HL-60 (cell line): ENCODE measurements at regions not wholly inside any gene's neighbourhood (a gene's known extent, or its start where the extent isn't known, plus 50 kb on each side); places are given as distances from the start of the nearest gene placed in this dataset.

Source experiments
- DNase-seq, 2 experiments: peaks; one replicate each; pipeline ENCODE4 v3.0.0-alpha.2; 2010 to 2020; ENCODE audit warnings: low read depth in 1 of 2, low spot score in 1 of 2
- H3K27ac ChIP-seq: fragments of 250-450 bp; sonication (Bioruptor Pico); replicated peaks from 2 replicates; pipeline ENCODE4 v1.5.1; 2020; ENCODE audit warnings: mild to moderate bottlenecking, moderate library complexity
- H3K27me3 ChIP-seq: fragments of 250-450 bp; sonication (Bioruptor Pico); 2 replicates; pipeline ENCODE4 v1.5.1; 2021; ENCODE audit warnings: mild to moderate bottlenecking, moderate library complexity; ENCODE audit not compliant: insufficient read depth, poor library complexity, severe bottlenecking
- H3K4me3 ChIP-seq: replicated peaks from 2 replicates; pipeline ENCODE4 v1.5.1; 2011; ENCODE audit warnings: mild to moderate bottlenecking, control low read depth, low read length; ENCODE audit not compliant: insufficient read depth
- GABPA ChIP-seq: IDR thresholded peaks from 2 replicates; pipeline ENCODE4 v1.6.1; 2012; ENCODE audit warnings: low read depth
- POLR2AphosphoS5 ChIP-seq: IDR thresholded peaks from 2 replicates; pipeline ENCODE4 v1.6.1; 2012; ENCODE audit warnings: low read depth
- REST ChIP-seq: IDR thresholded peaks from 2 replicates; pipeline ENCODE4 v1.6.1; 2012; ENCODE audit warnings: low read depth; ENCODE audit not compliant: insufficient replicate concordance
- SPI1 ChIP-seq: IDR thresholded peaks from 2 replicates; pipeline ENCODE4 v1.6.1; 2012; ENCODE audit warnings: low read depth, mild to moderate bottlenecking, borderline replicate concordance
- TF ChIP-seq, protein P1 (sequence below): IDR thresholded peaks from one replicate; pipeline ENCODE4 v1.5.1; 2011; ENCODE audit warnings: low read length, control low read depth, inconsistent platforms; ENCODE audit not compliant: insufficient read depth

- DNase-seq = no peak
- no peak for TF ChIP-seq POLR2AphosphoS5
- TF ChIP-seq REST = no peak
- no peak for TF ChIP-seq SPI1
- TF ChIP-seq GABPA = no peak
- TF ChIP-seq, protein P1, sequence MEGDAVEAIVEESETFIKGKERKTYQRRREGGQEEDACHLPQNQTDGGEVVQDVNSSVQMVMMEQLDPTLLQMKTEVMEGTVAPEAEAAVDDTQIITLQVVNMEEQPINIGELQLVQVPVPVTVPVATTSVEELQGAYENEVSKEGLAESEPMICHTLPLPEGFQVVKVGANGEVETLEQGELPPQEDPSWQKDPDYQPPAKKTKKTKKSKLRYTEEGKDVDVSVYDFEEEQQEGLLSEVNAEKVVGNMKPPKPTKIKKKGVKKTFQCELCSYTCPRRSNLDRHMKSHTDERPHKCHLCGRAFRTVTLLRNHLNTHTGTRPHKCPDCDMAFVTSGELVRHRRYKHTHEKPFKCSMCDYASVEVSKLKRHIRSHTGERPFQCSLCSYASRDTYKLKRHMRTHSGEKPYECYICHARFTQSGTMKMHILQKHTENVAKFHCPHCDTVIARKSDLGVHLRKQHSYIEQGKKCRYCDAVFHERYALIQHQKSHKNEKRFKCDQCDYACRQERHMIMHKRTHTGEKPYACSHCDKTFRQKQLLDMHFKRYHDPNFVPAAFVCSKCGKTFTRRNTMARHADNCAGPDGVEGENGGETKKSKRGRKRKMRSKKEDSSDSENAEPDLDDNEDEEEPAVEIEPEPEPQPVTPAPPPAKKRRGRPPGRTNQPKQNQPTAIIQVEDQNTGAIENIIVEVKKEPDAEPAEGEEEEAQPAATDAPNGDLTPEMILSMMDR = no peak
These were observed 287.3 kb upstream of the NCKAP5 start for GRCh38 chr2:133855526-133855925.

DNA sequence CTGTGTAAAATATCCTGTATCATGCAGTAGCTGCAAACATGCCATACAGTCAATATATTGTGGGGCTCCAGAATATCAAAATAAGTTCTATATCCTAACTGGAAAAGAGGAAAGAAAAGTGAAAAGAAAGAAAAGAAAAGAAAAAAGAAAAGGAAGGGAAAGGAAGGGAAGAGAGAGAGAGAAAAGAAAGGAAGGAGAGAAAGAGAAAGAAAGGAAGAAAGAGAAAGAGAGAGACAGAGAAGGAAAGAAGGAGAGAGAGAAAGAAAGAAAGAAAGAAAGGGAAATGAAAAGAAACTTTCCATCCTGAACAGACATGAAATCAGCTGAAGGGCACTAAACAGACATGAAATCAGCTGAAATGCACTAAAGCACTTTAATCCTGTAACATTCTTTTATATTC lies 288.4 kb upstream of the NCKAP5 start:
- no peak overlapping the region for H3K27ac ChIP-seq
- H3K4me3 ChIP-seq = no peak overlapping the region
- TF ChIP-seq POLR2AphosphoS5 (no peak), SPI1 (no peak), REST (no peak), GABPA (no peak)
- TF ChIP-seq, protein P1 = no peak
- no peak for DNase-seq
- no peaks in the 10 kb centered on the region for H3K27me3 ChIP-seq

More at GRCh38 chr2:133855526-133855925, 287.3 kb upstream of the NCKAP5 start:
- H3K27ac ChIP-seq = no peak overlapping the region
- H3K4me3 ChIP-seq = no peak overlapping the region
- H3K27me3 ChIP-seq = no peaks in the 10 kb centered on the region

DNA sequence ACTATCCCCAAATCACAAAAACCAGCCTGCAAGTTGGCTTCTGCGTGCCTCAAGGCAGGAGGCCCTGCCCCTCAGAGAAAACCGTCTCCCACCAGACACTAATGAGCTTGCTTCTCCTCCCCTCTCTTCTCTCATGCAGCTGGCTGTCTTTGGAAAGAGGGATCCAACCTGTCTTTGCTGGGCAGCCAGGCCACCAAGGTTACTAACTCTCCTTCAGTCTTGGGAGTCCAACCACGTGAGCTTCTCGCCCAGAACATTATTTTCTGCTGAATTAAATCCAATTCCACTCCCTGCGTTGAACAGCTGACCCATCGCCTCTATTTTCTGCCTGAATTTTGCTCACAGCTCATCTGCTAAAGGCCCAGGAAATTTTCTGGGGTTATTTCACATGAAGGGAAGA lies 291.3 kb upstream of the NCKAP5 start:
- H3K27me3 ChIP-seq = no peaks in the 10 kb centered on the region

More for the DNA sequence above, 291.3 kb upstream of the NCKAP5 start:
- TF ChIP-seq GABPA (no peak), REST (no peak), POLR2AphosphoS5 (no peak), SPI1 (no peak)
- TF ChIP-seq, protein P1 = no peak
- Histone ChIP-seq H3K27ac (no peak overlapping the region), H3K4me3 (no peak overlapping the region)
- no peak for DNase-seq
